H1 (cell line): ENCODE measurements at regions not wholly inside any gene's neighbourhood (a gene's known extent, or its start where the extent isn't known, plus 50 kb on each side); places are given as distances from the start of the nearest gene placed in this dataset.

ENCODE experiments used
- CTCF ChIA-PET: fragments of 300-600 bp; sonication (Branson Sonifier 250); formaldehyde crosslinking; loops from one replicate; lab custom pipeline; 2021; ENCODE audit not compliant: partially characterized antibody; lab: Charles Lee
- POLR2A ChIA-PET: fragments of 300-600 bp; sonication (Branson Sonifier 250); formaldehyde crosslinking; loops from one replicate; lab custom pipeline; 2021; ENCODE audit warnings: inconsistent platforms; ENCODE audit not compliant: partially characterized antibody; lab: Charles Lee
- DNase-seq, 2 experiments: peaks; one replicate each; pipeline versions ENCODE4 v3.0.0 to v3.0.0-alpha.2; 2010 to 2022; ENCODE audit warnings: low spot score in 2 of 2, low read depth in 1 of 2, mixed read lengths in 1 of 2
- FAIRE-seq: peaks from 2 replicates; lab custom pipeline; 2011; peaks lifted over from hg19 to GRCh38; lab: Jason Lieb, UNC
- H2AFZ ChIP-seq: 2 replicates; pipeline ENCODE4 v1.8.1; 2012; ENCODE audit warnings: low read length, inconsistent platforms
- H2AK5ac ChIP-seq: 2 replicates; pipeline ENCODE4 v1.6.1; 2013; ENCODE audit warnings: low read depth, low read length
- H2BK120ac ChIP-seq: replicated peaks from 2 replicates; pipeline ENCODE3; 2013; ENCODE audit warnings: low read depth, low read length, inconsistent platforms
- H2BK12ac ChIP-seq: 2 replicates; pipeline ENCODE4 v1.6.1; 2013; ENCODE audit warnings: low read depth, low read length
- H2BK15ac ChIP-seq: 2 replicates; pipeline ENCODE4 v1.6.1; 2013; ENCODE audit warnings: low read length
- H2BK20ac ChIP-seq: 2 replicates; pipeline ENCODE4 v1.6.1; 2013; ENCODE audit warnings: low read length
- H2BK5ac ChIP-seq: 2 replicates; pipeline ENCODE4 v1.6.1; 2013; ENCODE audit warnings: low read depth, low read length
- H3K14ac ChIP-seq: 2 replicates; pipeline ENCODE4 v1.6.1; 2013; ENCODE audit warnings: inconsistent platforms; ENCODE audit not compliant: insufficient read length
- H3K18ac ChIP-seq: 2 replicates; pipeline ENCODE4 v1.6.1; 2013; ENCODE audit warnings: low read length; ENCODE audit errors: extremely low read depth
- H3K23ac ChIP-seq: 2 replicates; pipeline ENCODE4 v1.6.1; 2013; ENCODE audit warnings: inconsistent platforms; ENCODE audit not compliant: insufficient read length
- H3K23me2 ChIP-seq: 2 replicates; pipeline ENCODE4 v1.6.1; 2013; ENCODE audit warnings: low read depth, low read length
- H3K27ac ChIP-seq: 2 replicates; pipeline ENCODE4 v1.6.1; 2011; ENCODE audit warnings: low read depth, low read length, inconsistent platforms
- H3K27me3 ChIP-seq, 4 experiments: replicated peaks in 1 of 4; 1 replicate in 1 of 4; 2 replicates in 3 of 4; pipeline versions ENCODE4 v1.6.1 to v1.8.1; 2011 to 2013; ENCODE audit warnings: low read length in 3 of 4, mild to moderate bottlenecking in 3 of 4, inconsistent platforms in 2 of 4, mixed read lengths in 2 of 4, moderate library complexity in 1 of 4; ENCODE audit not compliant: control insufficient read depth in 3 of 4, insufficient read depth in 3 of 4; ENCODE audit errors: extremely low read depth in 1 of 4
- H3K36me3 ChIP-seq, 4 experiments: 2 replicates each; pipeline versions ENCODE4 v1.6.1 to v1.8.1; 2011 to 2013; ENCODE audit warnings: mild to moderate bottlenecking in 4 of 4, low read length in 3 of 4, moderate library complexity in 2 of 4, control low read depth in 1 of 4, inconsistent platforms in 1 of 4; ENCODE audit not compliant: insufficient read depth in 4 of 4, control insufficient read depth in 2 of 4
- H3K4ac ChIP-seq: replicated peaks from 2 replicates; pipeline ENCODE3; 2013; ENCODE audit warnings: low read length, low read depth, mixed read lengths, inconsistent platforms; ENCODE audit not compliant: insufficient read length
- H3K4me1 ChIP-seq, 4 experiments: replicated peaks in 1 of 4; 1 replicate in 1 of 4; 2 replicates in 3 of 4; pipeline versions ENCODE4 v1.6.1 to v1.8.1; 2011 to 2013; ENCODE audit warnings: low read length in 3 of 4, inconsistent platforms in 2 of 4, mixed read lengths in 1 of 4; ENCODE audit not compliant: insufficient read depth in 4 of 4, control insufficient read depth in 3 of 4
- H3K4me2 ChIP-seq, 2 experiments: 2 replicates each; pipeline versions ENCODE4 v1.6.1 to v1.8.1; 2011 to 2013; ENCODE audit warnings: low read depth in 2 of 2, low read length in 2 of 2, control low read depth in 1 of 2, inconsistent platforms in 1 of 2, mild to moderate bottlenecking in 1 of 2; ENCODE audit not compliant: insufficient read depth in 1 of 2
- H3K4me3 ChIP-seq, 4 experiments: fragments of 200-600, 300-600 bp in 1 of 4; sonication (generic), shearing (Covaris generic), sonication (Bioruptor Twin) in 1 of 4; 2 replicates each; pipeline versions ENCODE4 v1.5.1 to v1.8.1; 2011 to 2016; ENCODE audit warnings: low read length in 4 of 4, low read depth in 3 of 4, control low read depth in 2 of 4, inconsistent platforms in 2 of 4, mild to moderate bottlenecking in 2 of 4, mixed read lengths in 1 of 4, moderate library complexity in 1 of 4; ENCODE audit not compliant: insufficient read depth in 2 of 4; ENCODE audit errors: extremely low read depth in 1 of 4
- H3K56ac ChIP-seq: replicated peaks from 2 replicates; pipeline ENCODE3; 2013; ENCODE audit warnings: low read depth, mild to moderate bottlenecking, mixed read lengths, low read length, inconsistent platforms; ENCODE audit not compliant: insufficient read length
- H3K79me1 ChIP-seq: 2 replicates; pipeline ENCODE4 v1.6.1; 2013; ENCODE audit warnings: low read depth, low read length, control low read depth
- H3K79me2 ChIP-seq, 2 experiments: 2 replicates each; pipeline versions ENCODE4 v1.6.1 to v1.8.1; 2012 to 2013; ENCODE audit warnings: low read length in 2 of 2, mild to moderate bottlenecking in 2 of 2, inconsistent platforms in 1 of 2; ENCODE audit not compliant: insufficient read depth in 2 of 2, control insufficient read depth in 1 of 2
- H3K9ac ChIP-seq, 4 experiments: replicated peaks in 1 of 4; 1 replicate in 1 of 4; 2 replicates in 3 of 4; pipeline versions ENCODE4 v1.6.1 to v1.8.1; 2011 to 2013; ENCODE audit warnings: low read depth in 3 of 4, low read length in 3 of 4, control low read depth in 2 of 4, mild to moderate bottlenecking in 2 of 4, moderate library complexity in 2 of 4, inconsistent platforms in 1 of 4; ENCODE audit errors: extremely low read depth in 1 of 4
- H3K9me3 ChIP-seq, 2 experiments: 2 replicates each; pipeline versions ENCODE4 v1.6.1 to v1.8.1; 2012 to 2013; ENCODE audit warnings: mild to moderate bottlenecking in 2 of 2, moderate library complexity in 2 of 2, control low read depth in 1 of 2, inconsistent platforms in 1 of 2, low read depth in 1 of 2, low read length in 1 of 2, mixed read lengths in 1 of 2; ENCODE audit not compliant: insufficient read depth in 2 of 2
- H4K20me1 ChIP-seq, 2 experiments: replicated peaks in 1 of 2; 2 replicates each; pipeline versions ENCODE3 to v1.8.1; 2011 to 2013; ENCODE audit warnings: inconsistent platforms in 2 of 2, low read length in 2 of 2, mild to moderate bottlenecking in 1 of 2; ENCODE audit not compliant: insufficient read depth in 2 of 2, control insufficient read depth in 1 of 2
- H4K5ac ChIP-seq: 2 replicates; pipeline ENCODE4 v1.6.1; 2013; ENCODE audit warnings: low read length, low read depth, mixed read lengths, inconsistent platforms; ENCODE audit not compliant: insufficient read length
- H4K8ac ChIP-seq: 2 replicates; pipeline ENCODE4 v1.8.0; 2013; ENCODE audit warnings: mild to moderate bottlenecking, moderate library complexity, low read length, inconsistent platforms; ENCODE audit not compliant: insufficient read depth; ENCODE audit errors: extremely low read depth
- H4K91ac ChIP-seq: replicated peaks from 2 replicates; pipeline ENCODE3; 2013; ENCODE audit warnings: low read length, mixed read lengths, inconsistent platforms; ENCODE audit not compliant: insufficient read length
- BCL11A ChIP-seq, 2 experiments: IDR thresholded peaks; one replicate each; pipeline ENCODE4 v1.6.1; 2011; ENCODE audit warnings: low read depth in 2 of 2, low read length in 2 of 2, mild to moderate bottlenecking in 2 of 2
- EZH2 ChIP-seq: fragments of 200-600 bp; sonication (generic); IDR thresholded peaks from 2 replicates; pipeline ENCODE4 v1.7.1; 2012; ENCODE audit warnings: low read depth, mild to moderate bottlenecking, moderate library complexity, low read length, inconsistent platforms; ENCODE audit not compliant: severe bottlenecking
- GTF2F1 ChIP-seq: IDR thresholded peaks from 2 replicates; pipeline ENCODE4 v1.6.1; 2012; ENCODE audit warnings: low read depth, low read length, improper control_type of control experiment, borderline replicate concordance
- JUN ChIP-seq: IDR thresholded peaks from 2 replicates; pipeline ENCODE4 v1.6.1; 2011; ENCODE audit warnings: low read depth, mild to moderate bottlenecking, improper control_type of control experiment, low read length
- POLR2AphosphoS5 ChIP-seq: IDR thresholded peaks from 2 replicates; pipeline ENCODE4 v1.6.1; 2011; ENCODE audit warnings: low read depth, low read length
- RXRA ChIP-seq: IDR thresholded peaks from 2 replicates; pipeline ENCODE4 v1.6.1; 2011; ENCODE audit warnings: low read depth, mild to moderate bottlenecking, low read length, moderate library complexity; ENCODE audit not compliant: insufficient read depth
- WGBS, 2 experiments: shearing (Covaris generic) in 1 of 2; methylation state at CpG; one replicate each; pipeline versions ENCODE4 v1.1.6 to v1.1.7; 2013 to 2015; ENCODE audit warnings: low lambda C conversion rate in 2 of 2, mixed read lengths in 2 of 2, inconsistent platforms in 1 of 2, low coverage in 1 of 2, missing lambda C conversion rate in 1 of 2; ENCODE audit not compliant: insufficient replicate concordance in 2 of 2, insufficient coverage in 1 of 2, insufficient read length in 1 of 2; ENCODE audit errors: extremely low coverage in 1 of 2, missing lambda C conversion rate in 1 of 2; 5-methylcytosine and 5-hydroxymethylcytosine counted together
- TF ChIP-seq, protein P1 (sequence below), 3 experiments: IDR thresholded peaks; 1 replicate in 2 of 3; 2 replicates in 1 of 3; pipeline versions ENCODE4 v1.5.1 to v1.6.1; 2011; ENCODE audit warnings: low read length in 3 of 3, mild to moderate bottlenecking in 3 of 3, inconsistent platforms in 2 of 3, low read depth in 1 of 3, moderate library complexity in 1 of 3; ENCODE audit not compliant: insufficient read depth in 1 of 3; ENCODE audit errors: control extremely low read depth in 1 of 3
- TF ChIP-seq, protein P2 (sequence below): IDR thresholded peaks from 2 replicates; pipeline ENCODE4 v1.6.1; 2012; ENCODE audit warnings: inconsistent platforms

DNA sequence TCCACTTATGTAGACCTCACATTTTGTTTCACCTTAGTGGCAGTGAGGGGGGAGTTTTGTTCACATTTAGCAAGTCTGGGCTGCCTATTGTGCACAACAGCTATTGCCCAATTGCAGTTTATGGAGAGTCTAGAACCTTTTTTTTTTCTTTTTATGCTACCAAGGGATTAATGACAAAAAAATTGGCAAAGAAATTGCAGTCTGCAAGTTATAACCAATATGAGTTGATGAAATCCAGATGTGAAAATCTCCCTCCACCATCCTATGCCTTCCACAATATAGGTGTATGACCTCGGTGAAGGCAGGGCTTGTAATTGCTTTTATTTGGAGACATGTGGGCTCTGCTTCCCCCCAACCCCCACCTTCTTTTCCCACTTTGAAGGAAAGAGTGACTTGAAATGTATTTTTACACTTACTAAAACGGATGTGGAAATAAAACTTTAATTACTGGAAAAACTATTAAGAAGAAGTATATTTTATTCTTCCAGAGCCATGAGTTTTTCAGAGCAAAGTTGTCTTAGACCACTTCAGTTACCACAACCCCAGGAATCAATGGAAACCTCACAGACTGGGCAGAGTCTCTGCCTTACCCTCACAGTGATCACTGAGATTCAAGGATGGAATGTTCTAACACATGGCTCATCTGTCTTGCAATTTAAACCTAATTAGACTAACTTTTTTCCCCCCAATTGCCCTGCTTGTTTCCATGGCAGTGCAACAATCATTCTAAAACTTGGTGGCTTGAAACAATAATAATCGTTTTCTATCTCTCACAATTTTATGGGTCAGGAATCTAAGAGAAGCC is 120.8 kb upstream of the SLC5A12 start:
- Histone ChIP-seq H3K9me3 (no peaks in the 10 kb centered on the region), H4K8ac (no peak overlapping the region), H2AFZ (no peak overlapping the region), H2AK5ac (no peak overlapping the region), H3K36me3 (no peaks in the 10 kb centered on the region), H4K91ac (no peak overlapping the region), H3K18ac (no peak overlapping the region), H3K14ac (no peak overlapping the region), H2BK120ac (no peak overlapping the region), H3K4me1 (no peaks in the 10 kb centered on the region), H3K4ac (no peak overlapping the region), H2BK15ac (no peak overlapping the region), H3K4me3 (no peak overlapping the region), H2BK12ac (no peak overlapping the region), H3K23me2 (no peaks in the 10 kb centered on the region), H2BK5ac (no peak overlapping the region), H3K56ac (no peak overlapping the region), H3K23ac (no peak overlapping the region), H3K27me3 (no peaks in the 10 kb centered on the region), H4K20me1 (no peaks in the 10 kb centered on the region), H2BK20ac (no peak overlapping the region), H3K27ac (no peak overlapping the region), H3K9ac (no peak overlapping the region), H3K4me2 (no peak overlapping the region), H4K5ac (no peak overlapping the region), H3K79me2 (no peaks in the 10 kb centered on the region), H3K79me1 (no peaks in the 10 kb centered on the region)
- FAIRE-seq (no peak), DNase-seq (no peak)
- CTCF ChIA-PET = interaction anchor here (0.7 kb wide), 1 partner anchor 369 kb away, joined by 3 read pairs; no protein-coding TSS in a partner anchor
- POLR2A ChIA-PET = no interaction called here
- TF ChIP-seq POLR2AphosphoS5 (no peak), RXRA (no peak), BCL11A (IDR thresholded peaks at IDR 0.05; ENCODE audit: low read depth in 2 of 2, low read length in 2 of 2) (no peak), JUN (no peak), EZH2 (no peak), GTF2F1 (no peak)
- TF ChIP-seq, protein P1, sequence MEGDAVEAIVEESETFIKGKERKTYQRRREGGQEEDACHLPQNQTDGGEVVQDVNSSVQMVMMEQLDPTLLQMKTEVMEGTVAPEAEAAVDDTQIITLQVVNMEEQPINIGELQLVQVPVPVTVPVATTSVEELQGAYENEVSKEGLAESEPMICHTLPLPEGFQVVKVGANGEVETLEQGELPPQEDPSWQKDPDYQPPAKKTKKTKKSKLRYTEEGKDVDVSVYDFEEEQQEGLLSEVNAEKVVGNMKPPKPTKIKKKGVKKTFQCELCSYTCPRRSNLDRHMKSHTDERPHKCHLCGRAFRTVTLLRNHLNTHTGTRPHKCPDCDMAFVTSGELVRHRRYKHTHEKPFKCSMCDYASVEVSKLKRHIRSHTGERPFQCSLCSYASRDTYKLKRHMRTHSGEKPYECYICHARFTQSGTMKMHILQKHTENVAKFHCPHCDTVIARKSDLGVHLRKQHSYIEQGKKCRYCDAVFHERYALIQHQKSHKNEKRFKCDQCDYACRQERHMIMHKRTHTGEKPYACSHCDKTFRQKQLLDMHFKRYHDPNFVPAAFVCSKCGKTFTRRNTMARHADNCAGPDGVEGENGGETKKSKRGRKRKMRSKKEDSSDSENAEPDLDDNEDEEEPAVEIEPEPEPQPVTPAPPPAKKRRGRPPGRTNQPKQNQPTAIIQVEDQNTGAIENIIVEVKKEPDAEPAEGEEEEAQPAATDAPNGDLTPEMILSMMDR (IDR thresholded peaks at IDR 0.05; ENCODE audit: control extremely low read depth in 1 of 3, insufficient read depth in 1 of 3, low read depth in 1 of 3, low read length in 3 of 3) = no peak
- TF ChIP-seq, protein P2, sequence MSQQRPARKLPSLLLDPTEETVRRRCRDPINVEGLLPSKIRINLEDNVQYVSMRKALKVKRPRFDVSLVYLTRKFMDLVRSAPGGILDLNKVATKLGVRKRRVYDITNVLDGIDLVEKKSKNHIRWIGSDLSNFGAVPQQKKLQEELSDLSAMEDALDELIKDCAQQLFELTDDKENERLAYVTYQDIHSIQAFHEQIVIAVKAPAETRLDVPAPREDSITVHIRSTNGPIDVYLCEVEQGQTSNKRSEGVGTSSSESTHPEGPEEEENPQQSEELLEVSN = no peak
- 83% methylated on average over 3 of the region's 3 CpGs; no CpG with 5 or more reads in 1 of the 2 experiments for WGBS, 2 experiments
